ENCODE measurements at regions not wholly inside any gene's neighbourhood (a gene's known extent, or its start where the extent isn't known, plus 50 kb on each side); places are given as distances from the start of the nearest gene placed in this dataset.

DNA sequence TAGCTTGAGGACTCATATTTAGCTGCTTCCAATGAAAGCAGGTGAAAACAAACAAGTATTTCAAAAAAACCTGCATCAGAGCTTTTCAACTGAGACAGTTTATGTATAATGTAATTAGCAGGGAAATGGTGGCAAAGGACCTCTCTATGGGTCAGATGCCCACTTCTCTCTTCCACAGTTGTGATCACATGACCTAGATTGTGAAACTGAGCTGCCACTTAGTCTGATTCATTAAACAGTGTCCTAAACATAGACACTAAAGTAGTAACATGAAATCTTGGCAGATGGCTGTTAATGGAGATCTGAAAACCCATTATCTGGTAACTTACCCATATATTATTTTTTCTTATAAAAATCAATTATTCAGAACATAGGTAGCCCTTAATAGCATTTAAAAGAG, 663.6 kb upstream of the RIOK2 start:
- no peak for TF ChIP-seq POLR2A (IDR thresholded peaks at IDR 0.05; ENCODE audit: low read depth, low read length)
- TF ChIP-seq TAF1 (IDR thresholded peaks at IDR 0.05; ENCODE audit: low read depth, low read length) = no peak
